ENCODE measurements at regions not wholly inside any gene's neighbourhood (a gene's known extent, or its start where the extent isn't known, plus 50 kb on each side); places are given as distances from the start of the nearest gene placed in this dataset.

GRCh38 chrX:125713633-125714032 lies 394.0 kb downstream of the TEX13C start:
- Histone ChIP-seq H3K36me3 (replicated peaks in 1 of 2; ENCODE audit: control insufficient read depth in 1 of 2, insufficient read depth in 2 of 2, low read length in 2 of 2) (no peaks in the 10 kb centered on the region), H3K4me3 (replicated peaks in 1 of 3; ENCODE audit: insufficient read depth in 1 of 3, low read depth in 2 of 3, low read length in 3 of 3) (no peak overlapping the region), H3K79me2 (ENCODE audit: insufficient read depth, low read length) (no peaks in the 10 kb centered on the region), H2AFZ (ENCODE audit: low read length) (no peak overlapping the region), H4K20me1 (ENCODE audit: insufficient read depth, low read length) (no peaks in the 10 kb centered on the region), H3K4me1 (ENCODE audit: insufficient read depth, low read length) (no peaks in the 10 kb centered on the region), H3K4me2 (ENCODE audit: low read depth, low read length) (no peak overlapping the region), H3K27ac (ENCODE audit: extremely low read length, insufficient read depth, low read length) (no peak overlapping the region), H3K9ac (ENCODE audit: insufficient read depth, low read depth, low read length) (no peak overlapping the region), H3K9me3 (ENCODE audit: low read length) (peaks cover 57% of the 10 kb centered on the region), H3K27me3 (ENCODE audit: control insufficient read depth in 1 of 2, insufficient read depth in 2 of 2, low read length in 2 of 2) (no peaks in the 10 kb centered on the region)
- DNase-seq (ENCODE audit: low spot score): no peak
- in situ Hi-C loops (cut with HindIII; ENCODE audit: extremely low pct_ligation_motif_present, low pct_unique_long_range_greater_than_20kb) (no loop called here), intact Hi-C loops (cut with micrococcal nuclease; ENCODE audit: unreplicated experiment) (no loop called here)
- TF ChIP-seq ZNF451 (CRISPR knock-in tag; IDR thresholded peaks at IDR 0.05): no peak
- TF ChIP-seq ELF1 (CRISPR knock-in tag; IDR thresholded peaks at IDR 0.05): no peak
- TF ChIP-seq ZNF839 (CRISPR knock-in tag; IDR thresholded peaks at IDR 0.05; ENCODE audit: borderline replicate concordance): no peak
- TF ChIP-seq PTBP1 (IDR thresholded peaks at IDR 0.05; ENCODE audit: low read depth, low read length, poor library complexity, severe bottlenecking): no peak
- TF ChIP-seq ZBED4 (CRISPR knock-in tag; IDR thresholded peaks at IDR 0.05; ENCODE audit: borderline replicate concordance): no peak
- TF ChIP-seq ZNF234 (CRISPR knock-in tag; conservative IDR thresholded peaks at IDR 0.05): no peak
- no peak for TF ChIP-seq CBX2 (IDR thresholded peaks at IDR 0.05; ENCODE audit: low read depth, low read length)
- no peak for TF ChIP-seq CBX2 (CRISPR knock-in tag; IDR thresholded peaks at IDR 0.05; ENCODE audit: low read depth)
- no peak for TF ChIP-seq ZC3H4 (CRISPR knock-in tag; IDR thresholded peaks at IDR 0.05; ENCODE audit: borderline replicate concordance)
- no peak for TF ChIP-seq SAFB2 (CRISPR knock-in tag; IDR thresholded peaks at IDR 0.05; ENCODE audit: borderline replicate concordance, low read depth)
- TF ChIP-seq NFYB (CRISPR knock-in tag; IDR thresholded peaks at IDR 0.05): no peak
- TF ChIP-seq ZNF256 (CRISPR knock-in tag; conservative IDR thresholded peaks at IDR 0.05): no peak
- no peak for TF ChIP-seq NCOA2 (CRISPR knock-in tag; IDR thresholded peaks at IDR 0.05)
- no peak for TF ChIP-seq RBAK (CRISPR knock-in tag; IDR thresholded peaks at IDR 0.05)
- no peak for TF ChIP-seq TCF7L2 (IDR thresholded peaks at IDR 0.05; ENCODE audit: low read depth, low read length)
- TF ChIP-seq ZNF224 (CRISPR knock-in tag; IDR thresholded peaks at IDR 0.05): no peak
- TF ChIP-seq ZNF280B (CRISPR knock-in tag; IDR thresholded peaks at IDR 0.05; ENCODE audit: borderline replicate concordance): no peak
- TF ChIP-seq NR2F2 (IDR thresholded peaks at IDR 0.05; ENCODE audit: borderline replicate concordance, low read depth): no peak
- no peak for TF ChIP-seq CTCF (CRISPR knock-in tag; IDR thresholded peaks at IDR 0.05)
- whole genome bisulfite sequencing (ENCODE audit: low lambda C conversion rate): no CpG with 5 or more reads among the region's 3 CpGs
- BruUV-seq (replicated peaks): no TSS peak
- FAIRE-seq: no peak
- CTCF ChIA-PET (ENCODE audit: low intra/inter-chr PET ratio, low total read pairs): no interaction called here
- ATAC-seq: no peak
- POLR2A ChIA-PET: no interaction called here
